GM23338 (cell line): ENCODE measurements at regions not wholly inside any gene's neighbourhood (a gene's known extent, or its start where the extent isn't known, plus 50 kb on each side); places are given as distances from the start of the nearest gene placed in this dataset.

Source experiments
- ATAC-seq: fragments of 200-7000 bp; cut with Tn5 transposase; 3 replicates; pipeline ENCODE4 v1.9.1; 2020
- DNase-seq: peaks from one replicate; pipeline ENCODE4 v3.0.0-alpha.2; 2015; ENCODE audit warnings: low spot score
- H2AFZ ChIP-seq: fragments of 200-600 bp; sonication (generic); 2 replicates; pipeline ENCODE4 v1.8.0; 2016; ENCODE audit warnings: antibody characterized with exemption, mild to moderate bottlenecking, moderate library complexity
- H3F3A ChIP-seq: fragments of 200-600 bp; sonication (generic); replicated peaks from 2 replicates; pipeline ENCODE4 v1.8.0; 2017; ENCODE audit warnings: antibody characterized with exemption, mixed run types, low read depth
- H3K27ac ChIP-seq: fragments of 200-600 bp; sonication (generic); 2 replicates; pipeline ENCODE4 v1.6.1; 2016; ENCODE audit warnings: low read depth
- H3K27me3 ChIP-seq: fragments of 200-600 bp; sonication (generic); 2 replicates; pipeline ENCODE4 v1.8.0; 2016; ENCODE audit warnings: mild to moderate bottlenecking, mixed run types, moderate library complexity; ENCODE audit not compliant: insufficient read depth
- H3K36me3 ChIP-seq: fragments of 200-600 bp; sonication (generic); 2 replicates; pipeline ENCODE4 v1.8.0; 2016; ENCODE audit warnings: mild to moderate bottlenecking; ENCODE audit not compliant: insufficient read depth
- H3K4me1 ChIP-seq: fragments of 200-600 bp; sonication (generic); 2 replicates; pipeline ENCODE4 v1.8.0; 2016; ENCODE audit warnings: mild to moderate bottlenecking, moderate library complexity; ENCODE audit not compliant: insufficient read depth
- H3K4me2 ChIP-seq: fragments of 200-600 bp; sonication (generic); 2 replicates; pipeline ENCODE4 v1.7.1; 2017; ENCODE audit warnings: mixed run types
- H3K4me3 ChIP-seq: fragments of 200-600 bp; sonication (generic); 2 replicates; pipeline ENCODE4 v1.6.1; 2016; ENCODE audit warnings: mixed run types
- H3K79me2 ChIP-seq: fragments of 200-600 bp; sonication (generic); replicated peaks from 2 replicates; pipeline ENCODE4 v1.8.0; 2017; ENCODE audit warnings: mild to moderate bottlenecking; ENCODE audit not compliant: insufficient read depth
- H3K9me2 ChIP-seq: fragments of 200-600 bp; sonication (generic); 2 replicates; pipeline ENCODE4 v1.8.0; 2017; ENCODE audit not compliant: insufficient read depth
- H4K20me1 ChIP-seq: fragments of 200-600 bp; sonication (generic); replicated peaks from 2 replicates; pipeline ENCODE4 v1.8.0; 2017; ENCODE audit warnings: mild to moderate bottlenecking; ENCODE audit not compliant: insufficient read depth
- H3K27ac Mint-ChIP-seq: 2 replicates; pipeline ENCODE4 v1.8.0; 2020; ENCODE audit warnings: inconsistent platforms, mild to moderate bottlenecking, moderate library complexity, mixed read lengths
- H3K27me3 Mint-ChIP-seq: 3 replicates; pipeline ENCODE4 v1.8.0; 2022; ENCODE audit warnings: low read depth, mild to moderate bottlenecking, moderate library complexity, mixed read lengths, inconsistent platforms; ENCODE audit not compliant: insufficient read depth, poor library complexity
- H3K36me3 Mint-ChIP-seq: 3 replicates; pipeline ENCODE4 v1.8.0; 2021; ENCODE audit warnings: low read depth, mild to moderate bottlenecking, inconsistent platforms, moderate library complexity, mixed read lengths
- H3K4me1 Mint-ChIP-seq: 3 replicates; pipeline ENCODE4 v1.8.0; 2020; ENCODE audit warnings: mild to moderate bottlenecking, inconsistent platforms, mixed read lengths
- H3K4me3 Mint-ChIP-seq: 3 replicates; pipeline ENCODE4 v1.8.0; 2021; ENCODE audit warnings: moderate library complexity, mild to moderate bottlenecking, inconsistent platforms, mixed read lengths
- H3K9me3 Mint-ChIP-seq: 3 replicates; pipeline ENCODE4 v1.8.0; 2020; ENCODE audit warnings: moderate library complexity, mild to moderate bottlenecking, inconsistent platforms, mixed read lengths
- CREB1 ChIP-seq: fragments of 250-450 bp; sonication (Bioruptor Pico); IDR thresholded peaks from 2 replicates; pipeline ENCODE4 v1.5.0; 2020; ENCODE audit warnings: low read depth, mild to moderate bottlenecking, moderate library complexity
- CTCF ChIP-seq, 2 experiments: fragments of 200-600 bp in 1 of 2; sonication (generic) in 1 of 2; conservative IDR thresholded peaks; 2 replicates each; pipeline versions ENCODE4 v1.5.1 to v1.6.1; 2016 to 2017; ENCODE audit warnings: antibody characterized with exemption in 2 of 2, low read depth in 2 of 2, mild to moderate bottlenecking in 2 of 2, moderate library complexity in 1 of 2
- ETS1 ChIP-seq: IDR thresholded peaks from 2 replicates; pipeline ENCODE4 v1.6.1; 2016; ENCODE audit warnings: antibody characterized with exemption
- EZH2 ChIP-seq: fragments of 200-600 bp; sonication (generic); IDR thresholded peaks from one replicate; pipeline ENCODE4 v1.8.0; 2017; ENCODE audit warnings: antibody characterized with exemption, mild to moderate bottlenecking, low read depth; ENCODE audit not compliant: unreplicated experiment
- EZH2phosphoT487 ChIP-seq: fragments of 200-600 bp; sonication (generic); IDR thresholded peaks from one replicate; pipeline ENCODE4 v1.8.1; 2018; ENCODE audit warnings: antibody characterized with exemption; ENCODE audit not compliant: unreplicated experiment
- JUNB ChIP-seq: IDR thresholded peaks from one replicate; pipeline ENCODE4 v1.6.1; 2016; ENCODE audit warnings: antibody characterized with exemption; ENCODE audit not compliant: unreplicated experiment
- NANOG ChIP-seq: IDR thresholded peaks from 2 replicates; pipeline ENCODE4 v1.6.1; 2016; ENCODE audit warnings: antibody characterized with exemption, borderline replicate concordance
- POLR2AphosphoS5 ChIP-seq: IDR thresholded peaks from 2 replicates; pipeline ENCODE4 v1.6.1; 2016; ENCODE audit warnings: antibody characterized with exemption, low read depth
- REST ChIP-seq: IDR thresholded peaks from one replicate; pipeline ENCODE4 v1.6.1; 2018; ENCODE audit warnings: antibody characterized with exemption; ENCODE audit not compliant: unreplicated experiment
- STAT1 ChIP-seq: IDR thresholded peaks from one replicate; pipeline ENCODE4 v1.6.1; 2016; ENCODE audit warnings: antibody characterized with exemption; ENCODE audit not compliant: unreplicated experiment
- ZNF114 ChIP-seq: fragments of 250-450 bp; sonication (Bioruptor Pico); IDR thresholded peaks from 2 replicates; pipeline ENCODE4 v1.5.0; 2020; ENCODE audit warnings: mild to moderate bottlenecking, moderate library complexity
- ZNF331 ChIP-seq: fragments of 250-450 bp; sonication (Bioruptor Pico); IDR thresholded peaks from 2 replicates; pipeline ENCODE4 v1.5.0; 2020; ENCODE audit warnings: low read depth, mild to moderate bottlenecking, moderate library complexity
- ZNF462 ChIP-seq: fragments of 250-450 bp; sonication (Bioruptor Pico); IDR thresholded peaks from 2 replicates; pipeline ENCODE4 v1.5.0; 2020; ENCODE audit warnings: mild to moderate bottlenecking, moderate library complexity

- no peak overlapping the region for H3K4me2 ChIP-seq
- H3K4me3 ChIP-seq: no peak overlapping the region
- no peak overlapping the region for H3K4me3 Mint-ChIP-seq
- no peak for TF ChIP-seq JUNB
- no peak for TF ChIP-seq ZNF462 (CRISPR knock-in tag)
- TF ChIP-seq REST: no peak
- no peak for TF ChIP-seq NANOG
- TF ChIP-seq ETS1: no peak
- no peak for TF ChIP-seq CTCF (conservative IDR thresholded peaks at IDR 0.05; ENCODE audit: low read depth in 2 of 2)
- no peak for TF ChIP-seq ZNF331 (CRISPR knock-in tag)
- TF ChIP-seq POLR2AphosphoS5: no peak
- TF ChIP-seq EZH2: no peak
- no peak for TF ChIP-seq STAT1
- no peak for TF ChIP-seq CREB1 (CRISPR knock-in tag)
- TF ChIP-seq ZNF114 (CRISPR knock-in tag): no peak
- no peak for TF ChIP-seq EZH2phosphoT487
- H3F3A ChIP-seq: no peaks in the 10 kb centered on the region
- H3K36me3 Mint-ChIP-seq: peaks cover 11% of the 10 kb centered on the region
- H3K27ac ChIP-seq: no peak overlapping the region
- H3K27ac Mint-ChIP-seq: no peak overlapping the region
- H3K27me3 Mint-ChIP-seq: peaks cover 11% of the 10 kb centered on the region
- no peaks in the 10 kb centered on the region for H3K9me2 ChIP-seq
- no peaks in the 10 kb centered on the region for H3K36me3 ChIP-seq
- no peaks in the 10 kb centered on the region for H3K79me2 ChIP-seq
- no peaks in the 10 kb centered on the region for H4K20me1 ChIP-seq
- peaks cover 53% of the 10 kb centered on the region for H3K9me3 Mint-ChIP-seq
- H3K4me1 Mint-ChIP-seq: no peaks in the 10 kb centered on the region
- no peaks in the 10 kb centered on the region for H3K27me3 ChIP-seq
- H3K4me1 ChIP-seq: no peaks in the 10 kb centered on the region
- ATAC-seq: no peak
- DNase-seq: no peak
- no peak overlapping the region for H2AFZ ChIP-seq
Measured at GRCh38 chr19:29429581-29429980, 96.2 kb upstream of the VSTM2B start.
